H1 (cell line): ENCODE measurements at regions not wholly inside any gene's neighbourhood (a gene's known extent, or its start where the extent isn't known, plus 50 kb on each side); places are given as distances from the start of the nearest gene placed in this dataset.

Source experiments
- CTCF ChIA-PET: fragments of 300-600 bp; sonication (Branson Sonifier 250); formaldehyde crosslinking; loops from one replicate; lab custom pipeline; 2021; ENCODE audit not compliant: partially characterized antibody; lab: Charles Lee
- POLR2A ChIA-PET: fragments of 300-600 bp; sonication (Branson Sonifier 250); formaldehyde crosslinking; loops from one replicate; lab custom pipeline; 2021; ENCODE audit warnings: inconsistent platforms; ENCODE audit not compliant: partially characterized antibody; lab: Charles Lee
- DNase-seq, 2 experiments: peaks; one replicate each; pipeline versions ENCODE4 v3.0.0 to v3.0.0-alpha.2; 2010 to 2022; ENCODE audit warnings: low spot score in 2 of 2, low read depth in 1 of 2, mixed read lengths in 1 of 2
- FAIRE-seq: peaks from 2 replicates; lab custom pipeline; 2011; peaks lifted over from hg19 to GRCh38; lab: Jason Lieb, UNC
- H2AFZ ChIP-seq: 2 replicates; pipeline ENCODE4 v1.8.1; 2012; ENCODE audit warnings: low read length, inconsistent platforms
- H2AK5ac ChIP-seq: 2 replicates; pipeline ENCODE4 v1.6.1; 2013; ENCODE audit warnings: low read depth, low read length
- H2BK120ac ChIP-seq: replicated peaks from 2 replicates; pipeline ENCODE3; 2013; ENCODE audit warnings: low read depth, low read length, inconsistent platforms
- H2BK12ac ChIP-seq: 2 replicates; pipeline ENCODE4 v1.6.1; 2013; ENCODE audit warnings: low read depth, low read length
- H2BK15ac ChIP-seq: 2 replicates; pipeline ENCODE4 v1.6.1; 2013; ENCODE audit warnings: low read length
- H2BK20ac ChIP-seq: 2 replicates; pipeline ENCODE4 v1.6.1; 2013; ENCODE audit warnings: low read length
- H2BK5ac ChIP-seq: 2 replicates; pipeline ENCODE4 v1.6.1; 2013; ENCODE audit warnings: low read depth, low read length
- H3K14ac ChIP-seq: 2 replicates; pipeline ENCODE4 v1.6.1; 2013; ENCODE audit warnings: inconsistent platforms; ENCODE audit not compliant: insufficient read length
- H3K18ac ChIP-seq: 2 replicates; pipeline ENCODE4 v1.6.1; 2013; ENCODE audit warnings: low read length; ENCODE audit errors: extremely low read depth
- H3K23ac ChIP-seq: 2 replicates; pipeline ENCODE4 v1.6.1; 2013; ENCODE audit warnings: inconsistent platforms; ENCODE audit not compliant: insufficient read length
- H3K23me2 ChIP-seq: 2 replicates; pipeline ENCODE4 v1.6.1; 2013; ENCODE audit warnings: low read depth, low read length
- H3K27ac ChIP-seq: 2 replicates; pipeline ENCODE4 v1.6.1; 2011; ENCODE audit warnings: low read depth, low read length, inconsistent platforms
- H3K27me3 ChIP-seq, 4 experiments: replicated peaks in 1 of 4; 1 replicate in 1 of 4; 2 replicates in 3 of 4; pipeline versions ENCODE4 v1.6.1 to v1.8.1; 2011 to 2013; ENCODE audit warnings: low read length in 3 of 4, mild to moderate bottlenecking in 3 of 4, inconsistent platforms in 2 of 4, mixed read lengths in 2 of 4, moderate library complexity in 1 of 4; ENCODE audit not compliant: control insufficient read depth in 3 of 4, insufficient read depth in 3 of 4; ENCODE audit errors: extremely low read depth in 1 of 4
- H3K36me3 ChIP-seq, 4 experiments: 2 replicates each; pipeline versions ENCODE4 v1.6.1 to v1.8.1; 2011 to 2013; ENCODE audit warnings: mild to moderate bottlenecking in 4 of 4, low read length in 3 of 4, moderate library complexity in 2 of 4, control low read depth in 1 of 4, inconsistent platforms in 1 of 4; ENCODE audit not compliant: insufficient read depth in 4 of 4, control insufficient read depth in 2 of 4
- H3K4ac ChIP-seq: replicated peaks from 2 replicates; pipeline ENCODE3; 2013; ENCODE audit warnings: low read length, low read depth, mixed read lengths, inconsistent platforms; ENCODE audit not compliant: insufficient read length
- H3K4me1 ChIP-seq, 4 experiments: replicated peaks in 1 of 4; 1 replicate in 1 of 4; 2 replicates in 3 of 4; pipeline versions ENCODE4 v1.6.1 to v1.8.1; 2011 to 2013; ENCODE audit warnings: low read length in 3 of 4, inconsistent platforms in 2 of 4, mixed read lengths in 1 of 4; ENCODE audit not compliant: insufficient read depth in 4 of 4, control insufficient read depth in 3 of 4
- H3K4me2 ChIP-seq, 2 experiments: 2 replicates each; pipeline versions ENCODE4 v1.6.1 to v1.8.1; 2011 to 2013; ENCODE audit warnings: low read depth in 2 of 2, low read length in 2 of 2, control low read depth in 1 of 2, inconsistent platforms in 1 of 2, mild to moderate bottlenecking in 1 of 2; ENCODE audit not compliant: insufficient read depth in 1 of 2
- H3K4me3 ChIP-seq, 4 experiments: fragments of 200-600, 300-600 bp in 1 of 4; sonication (generic), shearing (Covaris generic), sonication (Bioruptor Twin) in 1 of 4; 2 replicates each; pipeline versions ENCODE4 v1.5.1 to v1.8.1; 2011 to 2016; ENCODE audit warnings: low read length in 4 of 4, low read depth in 3 of 4, control low read depth in 2 of 4, inconsistent platforms in 2 of 4, mild to moderate bottlenecking in 2 of 4, mixed read lengths in 1 of 4, moderate library complexity in 1 of 4; ENCODE audit not compliant: insufficient read depth in 2 of 4; ENCODE audit errors: extremely low read depth in 1 of 4
- H3K56ac ChIP-seq: replicated peaks from 2 replicates; pipeline ENCODE3; 2013; ENCODE audit warnings: low read depth, mild to moderate bottlenecking, mixed read lengths, low read length, inconsistent platforms; ENCODE audit not compliant: insufficient read length
- H3K79me1 ChIP-seq: 2 replicates; pipeline ENCODE4 v1.6.1; 2013; ENCODE audit warnings: low read depth, low read length, control low read depth
- H3K79me2 ChIP-seq, 2 experiments: 2 replicates each; pipeline versions ENCODE4 v1.6.1 to v1.8.1; 2012 to 2013; ENCODE audit warnings: low read length in 2 of 2, mild to moderate bottlenecking in 2 of 2, inconsistent platforms in 1 of 2; ENCODE audit not compliant: insufficient read depth in 2 of 2, control insufficient read depth in 1 of 2
- H3K9ac ChIP-seq, 4 experiments: replicated peaks in 1 of 4; 1 replicate in 1 of 4; 2 replicates in 3 of 4; pipeline versions ENCODE4 v1.6.1 to v1.8.1; 2011 to 2013; ENCODE audit warnings: low read depth in 3 of 4, low read length in 3 of 4, control low read depth in 2 of 4, mild to moderate bottlenecking in 2 of 4, moderate library complexity in 2 of 4, inconsistent platforms in 1 of 4; ENCODE audit errors: extremely low read depth in 1 of 4
- H3K9me3 ChIP-seq, 2 experiments: 2 replicates each; pipeline versions ENCODE4 v1.6.1 to v1.8.1; 2012 to 2013; ENCODE audit warnings: mild to moderate bottlenecking in 2 of 2, moderate library complexity in 2 of 2, control low read depth in 1 of 2, inconsistent platforms in 1 of 2, low read depth in 1 of 2, low read length in 1 of 2, mixed read lengths in 1 of 2; ENCODE audit not compliant: insufficient read depth in 2 of 2
- H4K20me1 ChIP-seq, 2 experiments: replicated peaks in 1 of 2; 2 replicates each; pipeline versions ENCODE3 to v1.8.1; 2011 to 2013; ENCODE audit warnings: inconsistent platforms in 2 of 2, low read length in 2 of 2, mild to moderate bottlenecking in 1 of 2; ENCODE audit not compliant: insufficient read depth in 2 of 2, control insufficient read depth in 1 of 2
- H4K5ac ChIP-seq: 2 replicates; pipeline ENCODE4 v1.6.1; 2013; ENCODE audit warnings: low read length, low read depth, mixed read lengths, inconsistent platforms; ENCODE audit not compliant: insufficient read length
- H4K8ac ChIP-seq: 2 replicates; pipeline ENCODE4 v1.8.0; 2013; ENCODE audit warnings: mild to moderate bottlenecking, moderate library complexity, low read length, inconsistent platforms; ENCODE audit not compliant: insufficient read depth; ENCODE audit errors: extremely low read depth
- H4K91ac ChIP-seq: replicated peaks from 2 replicates; pipeline ENCODE3; 2013; ENCODE audit warnings: low read length, mixed read lengths, inconsistent platforms; ENCODE audit not compliant: insufficient read length
- JUN ChIP-seq: IDR thresholded peaks from 2 replicates; pipeline ENCODE4 v1.6.1; 2011; ENCODE audit warnings: low read depth, mild to moderate bottlenecking, improper control_type of control experiment, low read length
- MAFK ChIP-seq: IDR thresholded peaks from 2 replicates; pipeline ENCODE4 v1.6.1; 2012; ENCODE audit warnings: low read depth, mild to moderate bottlenecking, improper control_type of control experiment, low read length
- PHF8 ChIP-seq: fragments of 200-600 bp; sonication (generic); conservative IDR thresholded peaks from 2 replicates; pipeline ENCODE4 v1.7.1; 2012; ENCODE audit warnings: low read depth, mild to moderate bottlenecking, inconsistent platforms, low read length, moderate library complexity
- RBBP5 ChIP-seq: IDR thresholded peaks from 2 replicates; pipeline ENCODE4 v1.7.1; 2012; ENCODE audit warnings: low read depth, mild to moderate bottlenecking, inconsistent platforms, low read length, moderate library complexity, borderline replicate concordance
- SP4 ChIP-seq: IDR thresholded peaks from 2 replicates; pipeline ENCODE4 v1.6.1; 2012; ENCODE audit warnings: low read length, inconsistent platforms
- WGBS, 2 experiments: shearing (Covaris generic) in 1 of 2; methylation state at CpG; one replicate each; pipeline versions ENCODE4 v1.1.6 to v1.1.7; 2013 to 2015; ENCODE audit warnings: low lambda C conversion rate in 2 of 2, mixed read lengths in 2 of 2, inconsistent platforms in 1 of 2, low coverage in 1 of 2, missing lambda C conversion rate in 1 of 2; ENCODE audit not compliant: insufficient replicate concordance in 2 of 2, insufficient coverage in 1 of 2, insufficient read length in 1 of 2; ENCODE audit errors: extremely low coverage in 1 of 2, missing lambda C conversion rate in 1 of 2; 5-methylcytosine and 5-hydroxymethylcytosine counted together
- TF ChIP-seq, protein P1 (sequence below): IDR thresholded peaks from 2 replicates; pipeline ENCODE4 v1.6.1; 2011; ENCODE audit warnings: low read length, improper control_type of control experiment

DNA sequence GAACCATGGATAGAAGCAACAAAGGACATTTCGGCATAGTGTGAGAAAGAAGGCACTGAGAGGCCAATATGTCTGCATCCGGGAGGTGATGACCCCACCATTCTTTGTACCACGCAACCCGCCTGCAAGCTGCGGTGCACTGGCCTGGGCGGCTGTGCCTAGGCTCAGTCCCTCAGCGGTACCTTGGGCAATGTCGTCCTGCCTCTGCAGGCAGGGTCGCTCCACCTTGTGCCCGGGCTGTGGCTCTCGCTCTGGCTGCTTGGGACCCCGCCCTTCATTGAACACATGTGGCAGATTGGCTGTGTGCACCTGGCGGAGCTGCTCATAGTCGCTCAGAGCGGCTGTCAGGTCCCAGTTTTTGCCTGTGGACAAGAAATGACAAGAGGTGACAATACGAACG lies 243.2 kb downstream of the KLF13 start:
- Histone ChIP-seq H4K5ac (no peak overlapping the region), H3K9ac (no peak overlapping the region), H3K79me2 (no peaks in the 10 kb centered on the region), H3K14ac (no peak overlapping the region), H2BK5ac (no peak overlapping the region), H2BK20ac (no peak overlapping the region), H3K9me3 (peaks cover 3 to 5% of the 10 kb centered on the region in 2 experiments; a peak in 1 of 4 replicates), H3K4ac (no peak overlapping the region), H4K20me1 (no peaks in the 10 kb centered on the region), H2BK12ac (no peak overlapping the region), H2BK120ac (no peak overlapping the region), H4K91ac (no peak overlapping the region), H3K79me1 (no peaks in the 10 kb centered on the region), H3K23me2 (no peaks in the 10 kb centered on the region), H2BK15ac (no peak overlapping the region), H3K27me3 (no peaks in the 10 kb centered on the region), H3K4me1 (no peaks in the 10 kb centered on the region), H3K27ac (no peak overlapping the region), H3K23ac (no peak overlapping the region), H3K4me2 (no peak overlapping the region), H2AFZ (no peak overlapping the region), H3K4me3 (no peak overlapping the region), H2AK5ac (no peak overlapping the region), H3K56ac (no peak overlapping the region), H3K18ac (no peak overlapping the region), H3K36me3 (no peaks in the 10 kb centered on the region), H4K8ac (no peak overlapping the region)
- TF ChIP-seq RBBP5 (no peak), PHF8 (no peak), SP4 (no peak), JUN (no peak), MAFK (no peak)
- TF ChIP-seq, protein P1, sequence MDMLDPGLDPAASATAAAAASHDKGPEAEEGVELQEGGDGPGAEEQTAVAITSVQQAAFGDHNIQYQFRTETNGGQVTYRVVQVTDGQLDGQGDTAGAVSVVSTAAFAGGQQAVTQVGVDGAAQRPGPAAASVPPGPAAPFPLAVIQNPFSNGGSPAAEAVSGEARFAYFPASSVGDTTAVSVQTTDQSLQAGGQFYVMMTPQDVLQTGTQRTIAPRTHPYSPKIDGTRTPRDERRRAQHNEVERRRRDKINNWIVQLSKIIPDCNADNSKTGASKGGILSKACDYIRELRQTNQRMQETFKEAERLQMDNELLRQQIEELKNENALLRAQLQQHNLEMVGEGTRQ = no peak
- DNase-seq (no peak), FAIRE-seq (no peak)
- CTCF ChIA-PET = interaction anchor here (1.1 kb wide), 1 partner anchor 15 kb away, joined by 5 read pairs; no protein-coding TSS in a partner anchor
- WGBS, 2 experiments = 91% methylated on average over 17 of the region's 17 CpGs; no CpG with 5 or more reads in 1 of the 2 experiments
- POLR2A ChIA-PET = no interaction called here
